ENCODE measurements at regions not wholly inside any gene's neighbourhood (a gene's known extent, or its start where the extent isn't known, plus 50 kb on each side); places are given as distances from the start of the nearest gene placed in this dataset.
"Not testable (repeated sequence)": the region's sequence is repeated elsewhere in the genome, so short reads cannot be mapped to it uniquely, and the experiment has no call there.

DNA sequence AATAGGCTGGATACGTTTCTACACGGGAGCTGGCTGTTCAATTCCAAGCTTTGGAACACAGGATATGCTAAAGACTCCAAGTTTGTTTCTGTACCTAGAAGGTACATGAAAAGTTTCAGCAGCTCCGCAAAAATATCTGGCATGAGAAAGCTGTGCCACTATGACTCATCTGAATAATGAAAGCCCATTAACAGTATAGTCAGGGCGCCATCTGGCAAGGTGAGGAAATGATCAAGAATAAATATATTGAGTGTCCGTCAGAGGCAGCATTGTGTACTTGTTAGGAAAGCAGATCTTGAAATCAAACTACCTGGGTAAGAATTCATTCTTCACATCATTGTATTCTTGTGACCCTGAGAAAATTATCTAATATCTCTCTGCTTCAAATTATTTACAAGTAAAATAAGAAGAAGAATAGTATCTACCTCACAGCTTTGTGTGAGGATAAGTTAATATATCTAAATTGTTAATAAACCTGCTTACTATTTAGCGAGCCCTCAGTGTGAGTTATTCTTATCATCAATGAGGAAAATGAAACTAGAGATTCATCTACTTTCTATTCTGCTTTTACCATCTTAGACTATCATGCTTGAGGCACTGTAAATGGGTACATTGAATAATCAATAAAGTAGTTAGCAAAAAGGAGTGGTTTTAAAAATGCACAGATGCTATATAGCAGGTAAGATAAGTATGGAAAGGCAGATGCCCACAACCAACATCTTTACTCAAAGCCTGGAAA lies 53.5 kb downstream of the FSCB start:
- DNase-seq: no peak

GRCh38 chr14:44450232-44450631 lies 56.9 kb downstream of the FSCB start:
- not testable (repeated sequence) for DNase-seq

GRCh38 chr14:44449680-44450079 lies 57.4 kb downstream of the FSCB start:
- DNase-seq: no peak

DNA sequence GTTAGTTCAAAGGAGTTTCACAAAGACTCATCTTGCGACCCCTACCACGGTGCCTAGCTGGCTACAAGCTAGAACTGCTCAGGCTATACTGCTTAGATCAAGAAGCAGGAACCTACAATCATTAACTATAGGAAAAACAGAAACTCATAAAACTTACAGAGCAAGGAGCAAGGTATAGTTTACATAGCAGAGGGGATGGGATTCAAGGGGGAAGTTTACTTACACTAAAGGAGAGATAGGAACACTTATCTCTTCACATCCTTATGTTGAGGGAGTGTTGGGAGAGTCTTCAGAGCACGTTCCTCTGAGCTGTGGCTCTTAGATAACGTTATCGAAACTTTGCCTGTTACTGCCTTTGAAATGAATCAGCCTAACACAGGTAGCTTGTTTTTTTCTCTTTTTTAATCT lies 58.1 kb downstream of the FSCB start:
- no peak for DNase-seq

DNA sequence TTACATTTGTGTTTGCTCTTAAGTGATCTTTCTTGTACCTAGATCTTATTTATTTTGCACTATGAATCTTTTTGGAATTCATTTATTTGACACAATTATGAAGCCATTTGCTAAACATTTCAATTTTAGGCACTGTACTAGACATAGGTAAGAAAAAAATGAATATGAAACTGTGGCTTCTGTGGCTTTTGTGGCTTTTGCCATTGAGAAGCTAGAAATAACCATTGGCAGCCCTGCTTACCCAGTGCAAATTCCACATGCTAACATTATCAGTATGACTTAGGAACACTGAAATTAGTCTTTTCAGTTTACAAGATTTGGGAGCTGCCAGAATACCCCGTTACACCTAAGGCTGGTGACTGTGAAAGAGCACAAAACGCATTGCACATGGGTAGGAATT lies 60.1 kb downstream of the FSCB start:
- no peak for DNase-seq

DNA sequence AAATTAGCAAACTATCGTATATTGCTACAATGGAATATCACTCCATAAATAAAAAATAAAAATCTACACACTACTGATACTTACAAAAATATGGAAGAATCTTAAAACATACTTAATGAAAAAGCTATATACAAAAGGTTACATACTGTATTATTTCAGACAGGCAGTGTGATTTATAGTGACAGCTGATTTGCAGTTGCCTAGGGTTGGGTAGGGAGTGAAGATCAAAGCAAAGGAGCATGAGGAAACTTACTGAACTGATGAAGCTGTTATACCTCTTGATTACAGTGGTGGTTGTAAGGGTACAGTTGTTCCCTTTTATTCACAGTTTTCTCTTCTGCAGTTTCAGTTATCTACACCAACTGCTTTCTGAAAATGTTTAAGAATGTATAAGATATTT lies 62.6 kb downstream of the FSCB start:
- no peak for DNase-seq

DNA sequence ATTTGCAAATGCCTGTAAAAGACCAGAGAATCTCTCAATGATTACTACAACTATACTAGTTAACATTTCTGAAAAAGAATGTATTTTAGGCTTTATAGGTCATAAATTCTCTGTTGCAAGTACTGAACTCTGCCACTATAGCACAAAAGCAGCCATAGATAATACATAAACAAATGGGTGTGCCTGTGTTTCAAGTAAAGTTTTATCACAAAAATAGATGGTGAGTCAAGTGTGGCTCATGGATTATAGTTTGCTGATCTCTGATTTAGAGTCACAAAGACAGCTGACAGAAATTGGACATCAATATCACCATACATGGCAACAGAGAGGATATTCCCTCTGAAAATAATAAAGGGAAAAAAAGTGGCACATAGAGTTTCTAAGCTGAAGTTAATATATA lies 68.1 kb downstream of the FSCB start:
- no peak for DNase-seq

GRCh38 chr14:44438221-44438620 lies 68.9 kb downstream of the FSCB start:
- no peak for DNase-seq

DNA sequence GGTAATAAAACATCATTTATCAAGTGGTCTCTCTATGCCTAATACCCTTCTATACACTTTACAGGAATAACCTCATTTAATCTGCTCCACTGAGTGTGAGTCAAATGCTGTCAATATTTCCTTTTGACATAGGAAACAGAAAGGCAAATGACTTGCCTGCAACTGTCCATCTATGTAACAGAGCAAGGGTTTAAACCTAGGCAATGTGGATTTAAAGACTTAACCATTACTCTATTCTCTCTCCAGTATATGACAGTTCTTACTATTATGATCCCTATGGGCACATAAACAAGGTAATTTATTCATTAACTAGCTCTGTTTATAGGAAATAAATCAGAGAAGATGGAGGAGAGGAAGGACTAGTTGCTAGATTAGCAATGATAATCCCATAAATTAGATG lies 70.6 kb downstream of the FSCB start:
- DNase-seq: no peak

DNA sequence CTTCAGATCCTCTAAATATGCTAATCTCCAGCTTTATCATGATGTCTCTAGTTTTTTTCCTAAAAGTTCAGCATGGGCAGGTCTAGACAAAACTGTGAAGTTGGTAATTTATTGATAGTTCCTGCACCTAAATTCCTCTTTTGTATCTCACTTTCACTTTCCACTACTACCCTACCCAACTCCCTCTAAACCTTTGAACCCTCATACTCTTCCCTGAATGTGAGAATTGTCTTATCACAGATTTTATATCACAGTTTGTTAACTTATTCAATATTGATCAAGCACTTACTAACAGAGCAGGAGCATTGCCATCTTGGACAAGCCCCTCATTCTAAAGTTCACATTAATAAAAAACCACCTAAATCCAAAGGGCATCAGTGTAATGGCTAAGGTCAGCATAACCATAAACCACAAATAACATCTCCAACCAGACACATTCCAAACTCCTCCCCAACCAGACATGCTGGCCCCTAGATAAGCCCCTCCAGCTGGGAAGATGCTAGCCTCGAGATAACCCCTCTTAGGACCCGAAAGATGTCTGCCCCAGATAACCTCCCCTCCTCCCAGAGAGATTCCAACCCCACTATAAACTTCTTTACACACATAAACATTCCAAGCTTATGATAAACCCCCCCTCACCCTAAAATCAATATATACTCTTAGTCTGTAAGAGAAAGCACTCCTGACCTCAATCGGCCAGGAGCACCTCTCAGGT lies 78.7 kb downstream of the FSCB start:
- DNase-seq: no peak

- DNase-seq: no peak
Observed at GRCh38 chr14:44422699-44423098, 84.4 kb downstream of the FSCB start.

- no peak for DNase-seq
Observed at GRCh38 chr14:44420226-44420625, 86.9 kb downstream of the FSCB start.

DNA sequence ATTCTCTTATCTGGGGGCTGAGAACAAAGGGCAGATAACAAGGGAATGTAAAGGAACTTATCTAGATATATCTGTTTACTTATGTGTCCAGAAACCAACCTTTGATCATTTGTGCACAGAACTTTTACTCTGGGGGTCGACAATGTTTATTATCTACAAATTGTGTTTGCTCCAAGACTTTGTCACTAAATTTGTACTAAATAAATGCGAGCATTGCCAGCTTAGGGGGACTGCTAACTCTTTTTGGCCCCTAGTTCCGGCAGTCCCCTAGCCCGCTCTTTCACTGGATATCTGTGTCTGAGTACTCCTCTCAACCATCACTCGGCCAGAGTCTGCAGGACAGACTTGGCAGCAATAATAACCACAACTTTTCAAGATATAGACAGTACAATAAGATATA lies 88.2 kb downstream of the FSCB start:
- no peak for DNase-seq

DNA sequence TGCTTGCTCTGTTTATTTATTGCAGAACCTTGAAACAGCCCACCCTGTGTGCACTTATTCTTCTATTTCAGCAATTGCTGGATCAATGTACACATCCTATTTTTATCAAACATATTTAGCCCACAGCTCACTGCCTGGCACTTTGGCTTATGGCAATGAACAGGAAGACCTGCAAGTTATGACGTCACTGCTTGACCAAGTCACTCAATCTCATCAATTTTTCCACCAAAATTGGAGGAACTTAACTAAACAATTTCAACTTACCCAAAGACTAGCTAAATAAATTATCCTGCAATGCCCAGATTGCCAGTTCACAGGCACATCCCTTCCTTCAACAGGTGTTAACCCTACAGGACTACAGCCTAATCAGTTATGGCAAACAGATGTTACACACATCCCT lies 89.3 kb downstream of the FSCB start:
- no peak for DNase-seq

GRCh38 chr14:44414646-44415045 lies 92.4 kb downstream of the FSCB start:
- DNase-seq: no peak

DNA sequence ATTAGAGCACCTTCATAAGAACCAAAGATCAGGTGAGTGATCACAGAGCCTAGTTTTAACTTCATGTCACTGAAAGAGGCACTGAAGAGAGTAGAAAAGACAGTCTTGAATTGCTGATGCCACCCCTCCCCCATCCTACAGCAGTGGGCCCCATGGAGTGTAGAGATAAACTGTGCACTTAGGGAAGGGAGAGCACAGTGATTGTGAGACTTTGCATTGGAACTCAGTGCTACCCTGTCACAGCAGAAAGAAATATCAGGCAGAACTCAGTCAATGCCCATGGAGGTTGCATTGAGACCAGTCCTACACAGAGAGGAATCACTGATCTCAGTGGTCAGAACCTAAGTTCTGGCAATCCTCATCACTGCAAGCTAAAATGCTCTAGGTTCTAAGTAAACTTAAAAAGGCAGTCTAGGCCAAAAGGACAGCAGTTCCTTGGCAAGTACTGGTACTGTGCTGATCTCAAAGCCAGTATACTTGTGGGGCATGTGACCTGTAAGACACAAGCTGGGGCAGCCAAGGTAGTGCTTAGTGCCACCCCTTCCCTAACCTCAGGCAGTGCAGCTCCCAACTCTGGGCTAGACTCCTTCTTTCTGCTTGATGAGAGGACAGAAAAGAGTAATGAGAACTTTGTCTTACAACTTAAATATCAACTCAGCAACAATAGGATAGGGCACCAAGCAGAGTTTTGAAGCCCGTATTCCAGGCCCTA lies 94.1 kb downstream of the FSCB start:
- DNase-seq: no peak

GRCh38 chr14:44405011-44405486 lies 102.0 kb downstream of the FSCB start:
- DNase-seq: no peak

DNA sequence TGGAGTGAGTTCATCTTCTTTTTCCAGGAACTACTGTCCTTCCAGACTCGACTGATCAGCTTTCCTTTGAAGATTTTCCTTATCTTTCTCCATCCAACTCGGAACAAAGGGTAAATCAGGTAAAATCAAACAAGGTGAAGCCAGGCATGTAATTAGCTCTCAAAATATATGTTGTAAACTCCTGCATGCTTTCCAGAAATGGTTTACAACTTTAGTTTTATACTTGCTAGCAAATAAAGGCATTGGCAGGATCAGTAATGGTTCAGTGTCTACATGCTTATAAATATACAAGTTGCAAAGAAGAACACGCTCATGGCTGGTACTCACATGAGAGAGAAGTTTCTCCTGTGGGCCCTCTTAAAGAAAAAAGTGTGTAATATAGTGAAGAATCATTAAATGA lies 102.5 kb downstream of the FSCB start:
- no peak for DNase-seq

DNA sequence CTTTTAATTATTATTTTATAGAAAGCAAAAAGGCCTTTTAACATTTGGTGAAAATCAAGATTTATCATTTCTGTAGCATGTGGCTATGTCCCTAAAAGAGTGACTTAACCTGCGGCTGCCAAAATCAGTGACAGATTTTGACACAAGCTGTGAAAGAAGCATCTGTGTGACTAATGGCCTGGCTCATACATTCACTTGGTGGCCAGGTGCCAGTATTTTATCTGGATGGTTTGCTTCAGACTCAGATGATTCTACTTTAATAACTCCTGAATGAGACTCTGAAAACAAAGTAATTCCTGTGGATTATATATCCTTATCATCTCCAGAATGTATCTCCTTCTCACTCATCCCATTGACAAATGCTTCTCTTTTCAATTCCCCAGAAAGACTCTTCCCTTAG lies 103.0 kb downstream of the FSCB start:
- DNase-seq: no peak

DNA sequence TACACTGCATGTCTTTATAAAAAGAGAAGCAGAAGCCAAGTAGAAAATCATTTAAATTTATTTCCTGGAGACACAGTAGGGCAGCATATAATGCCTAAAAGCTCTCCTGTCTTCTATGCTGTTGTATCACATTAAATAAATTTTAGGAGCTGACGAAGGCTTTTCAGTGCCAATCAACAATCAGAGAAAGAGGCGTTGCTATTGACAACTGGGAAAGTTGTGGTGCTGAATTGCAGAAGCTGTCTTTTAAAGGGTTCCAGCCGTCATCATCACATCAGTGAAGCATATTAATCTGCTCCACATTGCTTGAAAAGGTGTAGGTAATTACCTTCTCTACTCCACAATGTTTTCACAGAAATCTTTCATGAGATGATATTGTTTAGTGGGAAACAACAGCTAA lies 103.9 kb downstream of the FSCB start:
- no peak for DNase-seq

DNA sequence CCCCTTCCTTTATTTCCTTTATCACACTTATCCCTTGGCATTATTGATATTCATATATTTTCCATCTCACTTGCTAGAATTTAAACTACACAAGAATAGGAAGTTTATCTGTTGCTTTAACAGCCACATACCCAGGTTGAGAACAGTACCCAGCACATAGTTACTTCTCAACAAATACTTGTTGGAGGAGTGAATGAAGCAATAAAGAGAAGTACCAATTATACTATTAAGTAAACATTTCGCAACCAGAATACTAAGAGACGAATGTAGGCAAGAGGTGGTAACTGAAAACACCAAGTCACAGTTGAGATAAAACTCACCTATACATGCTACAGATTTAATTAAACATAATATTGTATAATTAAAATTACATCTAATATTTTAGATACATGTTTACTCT lies 110.9 kb downstream of the FSCB start:
- DNase-seq: no peak

DNA sequence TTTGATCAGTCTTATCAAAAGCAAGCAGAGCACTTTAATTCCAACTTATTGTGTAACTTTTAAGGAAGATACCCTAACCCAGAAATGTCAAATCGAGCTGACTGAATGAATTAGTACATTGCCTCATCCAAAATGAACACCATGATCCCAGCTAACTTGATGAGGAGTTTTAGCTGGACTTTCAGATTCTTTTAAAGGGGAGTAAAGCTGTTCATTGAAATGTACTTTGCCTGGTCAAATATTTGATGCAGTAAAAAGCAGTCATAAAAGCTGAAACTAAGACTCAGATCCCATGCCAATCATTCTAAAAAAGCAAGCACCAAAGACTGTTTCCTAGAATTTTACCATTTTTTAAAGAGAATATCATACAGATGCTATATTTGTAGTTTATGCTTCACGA lies 114.1 kb downstream of the FSCB start:
- DNase-seq: no peak

- DNase-seq: no peak
Observed at GRCh38 chr14:44388306-44388705, 118.8 kb downstream of the FSCB start.

GRCh38 chr14:44385906-44386305 lies 121.2 kb downstream of the FSCB start:
- DNase-seq: no peak
